Medulla oblongata (tissue), 1 donor: ENCODE measurements at regions not wholly inside any gene's neighbourhood (a gene's known extent, or its start where the extent isn't known, plus 50 kb on each side); places are given as distances from the start of the nearest gene placed in this dataset.

Source experiments
- DNase-seq: peaks from one replicate; pipeline ENCODE4 v3.0.0-alpha.2; 2015; ENCODE audit errors: extremely low spot score

DNA sequence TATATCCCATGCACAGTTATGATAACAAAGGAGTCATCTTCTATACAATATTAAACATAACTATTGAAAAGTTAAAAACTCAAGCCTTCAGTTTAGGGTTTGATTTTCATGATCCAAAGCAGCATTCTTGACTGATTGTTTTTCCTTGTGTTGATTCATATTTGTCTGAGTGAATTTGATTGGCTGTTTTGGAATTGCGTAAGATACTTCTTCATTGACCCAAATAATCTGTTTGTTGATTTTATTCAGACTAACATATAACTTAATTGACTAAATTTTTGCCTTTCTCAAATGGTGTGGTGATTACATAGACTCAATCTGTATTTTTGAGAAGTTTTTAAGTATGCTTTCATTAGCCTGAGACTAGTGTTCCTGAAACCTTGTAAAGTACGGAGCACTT is 305.7 kb upstream of the TNP1 start:
- DNase-seq: no peak

DNA sequence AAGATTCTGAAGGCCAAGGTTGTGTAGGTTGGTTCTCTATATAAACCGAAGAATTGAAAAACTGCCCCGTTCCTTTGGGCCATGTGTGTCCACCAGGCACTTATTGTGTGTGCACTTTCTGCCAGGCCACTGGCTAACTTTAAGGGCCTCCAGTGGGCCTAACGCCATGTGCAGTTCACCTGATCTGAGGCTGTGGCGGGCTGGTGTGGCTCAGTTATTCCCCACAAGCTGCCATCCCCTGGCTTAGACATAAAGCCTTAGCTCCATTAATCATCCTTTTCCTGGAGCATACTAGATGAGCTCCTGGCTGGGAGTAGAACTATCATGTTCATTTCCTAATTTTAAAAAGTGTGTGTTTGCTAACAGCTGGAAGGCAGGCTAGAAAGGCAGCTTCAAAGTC is 304.1 kb upstream of the TNP1 start:
- DNase-seq: no peak

DNA sequence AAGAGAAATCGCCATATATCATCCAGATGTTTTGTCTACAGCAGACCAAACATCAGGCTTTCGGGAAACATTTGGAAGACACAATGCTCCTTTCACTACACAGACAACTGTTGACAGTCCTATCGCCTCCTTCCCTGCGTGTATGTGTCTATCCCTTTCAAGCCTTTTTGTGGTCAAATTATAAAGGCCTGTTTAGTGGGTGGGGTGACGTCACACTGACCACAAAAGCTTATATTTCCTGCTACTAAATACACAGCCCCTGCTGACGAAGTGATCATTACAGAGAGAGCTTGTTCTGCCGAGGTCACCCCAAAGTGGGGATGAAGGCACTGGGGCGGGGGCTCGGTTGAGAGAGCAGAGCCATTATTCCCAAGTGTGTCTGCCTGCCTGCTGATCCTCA is 302.7 kb upstream of the TNP1 start:
- DNase-seq: peak; percentile 87

DNA sequence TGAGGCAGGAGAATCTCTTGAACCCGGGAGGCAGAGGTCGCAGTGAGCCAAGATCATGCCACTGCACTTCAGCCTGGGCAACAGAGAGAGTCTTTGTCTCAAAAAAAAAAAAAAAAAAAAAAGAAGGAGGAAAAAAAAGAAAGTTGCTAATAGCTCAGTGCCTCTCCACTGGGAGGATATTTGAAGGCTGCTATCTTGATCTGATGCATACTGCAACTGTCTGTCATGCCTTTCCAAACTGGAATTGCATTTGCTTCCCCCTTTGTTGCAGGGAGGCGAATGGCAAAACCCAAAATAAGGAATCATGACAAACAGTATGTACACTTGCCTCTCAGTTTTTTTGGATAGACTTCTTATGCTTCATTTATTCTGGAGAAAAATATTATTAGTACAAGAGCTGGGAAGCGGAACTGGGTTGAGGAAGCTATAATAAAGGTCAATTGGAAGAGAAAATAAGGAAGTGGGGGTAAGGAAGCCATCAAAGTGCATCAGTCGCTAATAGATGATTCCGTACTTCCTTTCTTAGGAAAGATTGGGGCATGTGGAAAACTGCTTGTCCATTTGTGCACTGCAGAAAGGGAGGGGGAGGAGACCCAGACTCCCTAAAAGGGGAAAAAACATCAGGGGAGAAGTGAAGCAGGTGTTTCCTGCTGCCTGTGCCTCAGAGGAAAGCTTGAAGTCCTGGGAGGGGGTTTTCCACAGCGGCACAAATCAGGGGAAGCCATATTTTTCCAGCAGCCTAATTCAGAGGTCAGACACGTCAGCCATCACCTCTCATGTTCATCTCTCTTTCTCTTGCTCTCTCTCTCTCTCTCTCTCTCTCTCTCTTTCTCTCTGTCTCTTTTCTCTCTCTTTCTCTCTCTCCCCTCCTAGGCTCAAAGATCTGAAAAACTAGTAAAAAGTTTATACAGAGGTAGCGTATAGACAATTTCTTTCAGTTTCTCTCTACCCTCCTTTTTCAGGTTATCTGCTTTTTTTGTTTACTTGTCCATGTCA is 301.4 kb upstream of the TNP1 start:
- DNase-seq: peak; percentile 31

DNA sequence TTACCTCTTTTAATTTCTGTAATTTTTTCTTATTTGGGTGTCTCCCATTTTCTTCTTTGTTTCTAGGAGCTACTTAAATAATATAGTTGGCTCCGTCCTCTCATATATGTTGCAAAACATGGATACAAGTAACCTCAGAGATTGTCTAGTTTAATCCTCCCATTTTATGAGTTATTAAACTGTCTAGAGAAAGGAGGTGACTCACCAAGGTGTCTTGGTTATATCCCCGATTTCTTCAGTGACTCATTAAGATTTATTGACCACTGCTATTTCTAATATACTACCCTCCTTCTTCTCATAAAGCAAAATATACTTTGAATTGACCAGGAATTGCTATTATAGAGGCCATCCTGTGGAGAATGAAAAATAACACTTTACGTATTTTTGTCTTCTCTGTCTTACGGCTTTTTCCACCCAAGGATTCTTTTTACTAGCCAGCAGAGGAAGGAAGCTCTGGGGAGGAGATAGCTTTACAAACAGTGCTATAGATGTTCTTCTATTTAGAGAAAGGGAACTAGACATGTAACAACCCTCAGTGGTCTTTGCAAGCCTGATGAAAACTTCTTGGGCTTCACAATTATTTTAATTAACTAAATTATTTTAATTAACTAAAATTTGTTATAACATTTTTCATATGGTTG is 300.4 kb upstream of the TNP1 start:
- no peak for DNase-seq

DNA sequence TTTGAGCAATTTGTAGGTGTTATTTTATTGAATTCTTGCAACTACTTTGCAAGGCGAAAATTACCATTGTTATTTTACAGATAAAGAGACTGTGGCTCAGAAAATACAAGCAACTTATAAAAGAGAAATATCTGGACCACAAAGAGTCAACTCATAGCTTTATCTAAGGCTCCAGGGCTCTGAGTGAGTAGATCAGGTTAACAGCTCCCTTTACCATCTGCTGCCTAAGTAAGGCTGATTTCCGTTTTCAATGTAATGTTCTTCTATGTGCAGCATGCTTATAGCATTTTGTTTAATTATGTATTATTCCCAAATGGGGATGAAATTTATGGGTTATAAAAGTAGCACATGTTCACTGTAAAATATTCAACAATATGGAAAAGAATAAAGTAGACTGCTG is 299.1 kb upstream of the TNP1 start:
- DNase-seq: no peak

DNA sequence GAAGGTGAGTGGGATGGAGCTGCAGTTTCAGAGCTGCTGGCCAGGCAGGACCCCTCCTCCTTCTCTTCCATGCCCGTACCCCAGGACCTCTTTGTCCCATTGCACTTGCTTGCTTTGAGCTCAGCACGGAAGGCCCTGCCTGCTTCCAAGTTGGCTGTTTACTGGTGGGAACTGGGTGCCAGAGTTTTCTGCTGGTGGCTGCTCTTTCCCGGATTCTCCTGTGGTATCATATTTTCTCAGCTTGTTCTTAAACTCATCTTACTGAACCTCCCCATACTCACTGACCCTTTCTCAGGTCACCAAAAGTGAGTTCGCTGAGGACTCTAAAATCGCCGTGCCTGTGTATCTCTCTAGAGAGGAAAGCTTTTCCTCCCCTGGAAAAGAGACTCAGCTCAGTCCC is 297.7 kb upstream of the TNP1 start:
- DNase-seq: no peak

DNA sequence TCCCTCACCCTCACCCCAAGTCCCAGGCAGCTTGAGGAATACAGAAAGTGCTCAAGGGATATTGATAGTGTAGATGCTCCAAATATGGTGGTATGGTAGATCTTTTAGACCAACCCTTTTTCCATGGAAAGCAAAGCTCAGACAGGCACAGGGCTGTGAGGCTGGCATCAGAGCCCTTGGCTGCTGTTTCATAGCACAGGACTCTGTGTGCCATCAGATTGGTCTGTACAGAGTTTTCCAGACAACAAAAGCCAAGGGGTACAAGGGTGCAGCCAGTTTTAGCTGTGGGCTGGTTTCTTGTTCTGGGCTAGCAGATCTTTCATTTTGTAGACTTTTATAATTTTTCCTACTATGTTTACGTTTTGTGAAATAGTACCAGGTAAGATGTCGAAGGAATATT is 296.9 kb upstream of the TNP1 start:
- no peak for DNase-seq

DNA sequence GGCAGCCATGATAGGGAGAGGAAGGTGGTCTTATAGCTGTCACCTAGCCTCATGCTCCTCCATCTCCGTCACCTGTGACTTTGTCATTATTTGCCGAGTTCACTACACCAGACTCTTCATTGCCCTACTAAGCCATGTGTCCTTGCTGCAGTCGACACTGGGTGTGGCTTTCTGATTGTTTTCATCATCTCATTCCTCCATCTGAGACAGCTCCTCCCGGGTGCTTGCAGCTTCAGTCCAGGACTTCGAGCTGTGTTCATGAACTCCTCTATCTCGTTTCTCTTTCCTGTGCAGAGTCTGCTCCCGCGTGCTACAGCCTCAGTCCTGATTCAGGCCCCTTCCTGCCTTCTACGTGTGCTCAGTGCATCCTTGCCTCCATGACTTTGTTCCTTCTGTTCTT is 295.1 kb upstream of the TNP1 start:
- no peak for DNase-seq

DNA sequence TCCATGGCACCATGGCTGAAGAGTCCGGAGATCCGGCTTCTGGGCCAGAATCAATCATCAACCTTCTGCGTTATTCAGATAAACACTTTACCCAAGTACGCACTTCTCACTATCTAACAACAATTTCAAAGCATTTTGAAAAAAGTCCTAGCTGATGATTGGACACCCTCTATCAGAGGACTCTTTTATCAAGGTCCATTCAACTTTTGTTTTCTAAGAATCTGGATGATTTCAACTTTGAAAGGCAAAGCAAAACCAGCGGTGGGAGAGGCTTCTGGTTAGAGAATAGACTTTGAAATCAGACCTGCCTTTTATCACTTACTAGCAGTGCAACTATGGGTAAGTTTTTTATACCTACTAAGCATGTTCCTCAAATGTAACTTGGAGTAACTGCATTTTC is 293.6 kb upstream of the TNP1 start:
- DNase-seq: no peak

DNA sequence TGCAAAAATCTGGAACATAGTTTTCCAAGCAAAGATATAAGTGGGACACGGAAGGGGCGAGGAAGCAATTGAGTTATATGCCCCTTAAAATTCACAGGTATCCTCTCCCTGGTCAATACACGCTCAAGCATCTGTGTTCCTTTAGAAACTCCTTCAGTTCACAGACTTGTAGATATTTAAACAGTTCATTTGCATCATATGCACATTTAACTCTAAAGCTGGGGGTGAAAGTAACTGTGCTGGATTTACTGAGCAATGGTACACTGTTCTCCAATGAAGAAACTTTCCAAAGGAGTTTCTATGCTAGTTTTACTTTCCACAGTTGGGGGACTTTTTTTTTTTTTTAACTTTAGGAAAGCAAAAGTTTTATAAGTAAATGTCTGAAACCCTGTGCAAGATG is 293.0 kb upstream of the TNP1 start:
- DNase-seq: no peak

DNA sequence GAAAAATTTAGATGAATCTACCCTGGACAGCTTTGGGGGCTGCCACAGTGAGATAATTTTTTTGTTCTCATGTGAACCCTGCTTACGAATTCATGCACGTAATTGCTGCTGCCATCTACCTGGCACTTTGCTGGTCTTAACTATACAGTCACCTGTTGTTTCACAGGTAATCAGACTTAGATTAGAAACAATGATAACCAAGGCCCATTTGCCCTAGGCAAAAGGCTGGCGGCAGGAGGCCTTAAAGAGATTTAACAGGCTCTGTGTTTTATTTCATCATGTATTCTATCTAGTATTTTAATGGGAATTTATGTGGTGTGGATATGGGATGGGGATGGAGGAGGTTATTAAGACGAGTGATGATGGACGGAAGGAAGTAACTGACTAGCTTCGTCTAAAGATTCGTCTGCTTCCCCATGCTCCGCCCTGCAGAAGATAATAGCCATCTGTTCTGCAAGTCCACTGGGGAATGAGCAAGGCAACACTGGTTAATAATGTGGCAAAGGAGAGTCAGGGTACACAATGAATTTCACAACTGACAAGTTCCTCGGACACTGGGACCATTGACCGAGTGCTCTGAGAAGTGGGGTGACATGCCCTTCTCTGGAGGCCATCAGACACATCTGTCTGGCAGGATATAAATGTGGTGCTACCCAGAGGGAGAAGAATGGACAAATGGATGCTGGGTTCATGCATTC is 291.8 kb upstream of the TNP1 start:
- peak; percentile 72 for DNase-seq

DNA sequence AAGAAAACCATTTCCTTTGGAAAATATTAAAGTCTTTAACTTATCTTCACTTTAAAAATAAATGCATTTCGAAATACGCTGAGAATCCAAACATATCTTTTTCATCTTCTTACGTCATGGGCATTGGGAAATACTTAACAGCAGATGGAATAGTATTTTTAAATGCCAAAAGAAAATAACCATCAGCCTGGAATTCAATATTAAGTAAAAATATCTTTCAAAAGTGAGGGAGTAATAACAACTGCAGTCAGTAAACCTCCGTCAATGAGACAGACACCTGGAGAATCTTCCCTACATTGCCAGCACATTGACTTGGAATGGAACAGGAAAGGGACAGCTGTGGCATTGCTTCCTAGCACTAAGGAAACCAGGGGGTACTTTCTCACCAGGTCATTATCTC is 290.4 kb upstream of the TNP1 start:
- DNase-seq: no peak

DNA sequence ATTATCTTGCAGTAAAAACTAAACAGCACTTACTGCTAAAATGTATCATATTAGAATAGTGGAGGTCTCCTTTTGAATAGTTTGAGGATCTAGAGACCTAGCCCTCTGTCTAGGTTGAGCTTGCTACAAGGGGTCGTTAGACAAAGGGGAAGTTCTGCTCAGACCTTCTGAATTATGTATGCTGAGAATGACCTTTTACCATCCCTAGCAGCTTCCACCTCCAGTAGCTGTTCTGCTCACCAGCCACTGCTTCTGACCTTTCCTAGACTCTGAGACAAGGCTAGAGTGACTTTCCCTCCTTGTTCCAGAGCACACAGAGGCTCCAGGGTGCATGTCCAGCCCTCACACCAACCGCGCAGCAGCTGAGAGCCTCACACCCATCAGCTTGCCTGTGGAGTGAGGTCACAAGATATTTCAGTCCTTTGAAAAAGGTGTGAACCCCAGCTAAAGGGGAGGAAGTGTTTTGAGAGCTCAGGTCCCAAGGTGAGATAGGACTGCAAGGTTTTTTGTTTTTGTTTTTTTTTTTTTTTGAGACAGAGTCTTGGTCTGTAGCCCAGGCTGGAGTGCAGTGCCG is 289.3 kb upstream of the TNP1 start:
- no peak for DNase-seq

DNA sequence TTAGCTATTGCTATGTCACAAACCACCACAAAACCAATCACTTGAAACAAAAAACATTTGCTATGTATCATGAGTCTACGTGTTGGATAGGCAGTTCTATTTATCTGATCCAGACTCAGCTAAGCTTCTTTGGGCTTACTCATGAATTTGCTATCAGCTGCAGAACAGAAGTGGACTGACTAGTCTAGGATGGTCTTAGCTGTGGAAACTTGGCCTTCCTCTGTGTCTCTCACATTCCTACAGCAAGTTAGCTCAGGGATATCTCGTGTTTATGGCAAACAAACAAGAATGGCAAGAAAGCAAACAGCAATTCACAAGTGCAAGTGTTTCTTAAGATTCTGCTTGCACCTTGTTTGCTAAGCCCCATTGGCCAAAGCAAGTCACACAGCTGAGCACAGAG is 288.0 kb upstream of the TNP1 start:
- DNase-seq: no peak

DNA sequence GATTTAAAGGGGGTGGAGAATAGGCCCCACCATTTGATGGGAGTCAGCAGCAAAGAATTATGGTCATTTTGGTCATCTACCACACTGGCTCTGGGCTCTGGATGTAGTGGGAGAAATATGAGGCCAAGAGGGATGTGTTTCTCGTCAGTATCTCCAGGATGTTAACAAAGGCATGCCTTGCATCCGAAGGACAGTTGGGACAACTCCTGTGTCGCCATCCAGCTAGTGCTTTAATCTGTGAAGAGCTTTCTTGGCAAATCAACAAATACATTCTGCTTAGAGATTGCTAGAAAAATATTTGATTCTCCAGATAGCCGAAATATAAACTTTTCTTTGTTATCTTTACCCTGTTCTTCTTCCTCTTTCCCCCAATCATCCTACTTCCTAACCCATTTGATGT is 287.1 kb upstream of the TNP1 start:
- no peak for DNase-seq

DNA sequence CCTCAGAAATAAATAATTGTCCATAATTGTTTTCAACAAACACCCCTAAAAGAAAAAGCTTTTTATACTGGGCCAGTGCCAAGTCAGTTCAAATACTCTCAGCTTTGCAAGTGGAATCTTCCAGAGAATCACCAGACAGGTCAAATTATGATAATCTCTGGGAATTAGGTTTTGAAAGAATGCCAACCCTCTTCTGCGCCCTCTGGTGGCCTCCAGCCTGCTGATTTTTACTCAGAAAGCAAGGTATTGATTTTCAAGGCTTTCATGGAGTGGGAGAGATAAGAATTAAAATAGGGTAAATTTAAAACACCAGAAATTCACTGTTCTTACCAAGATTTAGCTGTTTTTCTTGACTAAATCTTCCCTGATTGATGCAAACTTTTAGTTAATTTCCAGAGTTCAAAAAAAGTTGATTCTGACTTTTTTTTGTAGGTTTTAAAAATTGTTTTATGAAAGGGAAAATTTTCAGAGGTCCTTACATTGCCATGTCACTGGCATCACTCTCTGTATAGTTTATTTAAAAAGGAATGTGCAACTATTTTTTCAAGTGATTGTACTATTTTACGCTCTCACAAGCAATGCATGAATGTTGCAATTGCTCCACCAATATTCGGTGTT is 282.9 kb upstream of the TNP1 start:
- no peak for DNase-seq

DNA sequence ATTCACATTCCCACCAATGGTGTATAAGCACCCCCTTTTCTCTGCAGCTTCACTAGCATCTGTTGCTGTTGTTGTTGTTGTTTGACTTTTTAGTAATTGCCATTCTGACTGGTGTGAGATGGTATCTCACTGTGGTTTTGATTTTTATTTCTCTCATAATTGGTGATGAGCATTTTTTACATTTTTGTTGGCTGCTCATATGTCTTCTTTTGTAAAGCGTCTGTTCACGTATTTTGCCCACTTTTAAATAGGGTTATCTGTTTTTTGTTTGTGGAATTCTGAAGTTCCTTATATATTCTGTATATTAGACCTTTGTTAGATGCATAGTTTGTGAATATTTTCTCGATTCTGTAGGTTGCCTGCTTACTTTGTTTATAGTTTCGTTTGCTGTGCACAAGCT is 278.4 kb upstream of the TNP1 start:
- DNase-seq: no peak

DNA sequence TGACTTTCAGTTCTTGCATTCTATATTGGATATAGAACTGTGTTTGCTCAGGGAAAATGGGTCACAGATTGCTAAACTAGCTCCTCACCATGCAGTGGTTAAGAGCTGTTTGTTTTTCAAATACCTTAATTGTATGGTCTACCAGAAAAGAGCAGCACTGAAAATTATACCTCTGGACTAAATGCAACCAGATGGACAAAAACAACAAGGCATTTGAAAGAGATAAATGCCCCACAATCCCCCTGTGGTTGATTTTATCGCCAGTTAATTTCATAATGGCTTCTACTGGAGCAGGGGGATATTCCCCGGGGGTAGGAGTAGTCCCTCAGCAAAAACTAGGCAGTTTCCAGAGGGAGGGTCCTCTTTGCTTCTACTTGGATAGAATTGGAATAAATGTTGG is 267.9 kb upstream of the TNP1 start:
- DNase-seq: no peak

DNA sequence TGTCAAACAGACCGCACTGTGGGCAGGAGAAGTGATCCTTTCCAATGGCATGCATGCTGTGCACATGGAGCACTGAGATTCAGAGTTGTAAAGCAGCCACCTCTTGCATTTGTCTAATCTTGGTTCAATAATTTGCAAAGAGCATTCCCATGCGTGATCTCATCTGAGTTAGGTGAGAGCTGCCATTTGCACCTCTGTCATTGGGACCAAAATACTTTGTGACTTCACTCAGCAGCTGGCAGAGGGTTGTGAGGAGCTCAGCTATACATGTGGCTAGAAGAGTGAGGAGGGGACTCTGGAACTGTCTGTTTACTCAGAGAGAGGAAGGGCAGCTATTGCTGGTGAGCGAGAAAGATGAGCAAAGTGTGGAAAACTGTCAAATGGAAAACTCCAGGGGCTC is 265.1 kb upstream of the TNP1 start:
- no peak for DNase-seq

DNA sequence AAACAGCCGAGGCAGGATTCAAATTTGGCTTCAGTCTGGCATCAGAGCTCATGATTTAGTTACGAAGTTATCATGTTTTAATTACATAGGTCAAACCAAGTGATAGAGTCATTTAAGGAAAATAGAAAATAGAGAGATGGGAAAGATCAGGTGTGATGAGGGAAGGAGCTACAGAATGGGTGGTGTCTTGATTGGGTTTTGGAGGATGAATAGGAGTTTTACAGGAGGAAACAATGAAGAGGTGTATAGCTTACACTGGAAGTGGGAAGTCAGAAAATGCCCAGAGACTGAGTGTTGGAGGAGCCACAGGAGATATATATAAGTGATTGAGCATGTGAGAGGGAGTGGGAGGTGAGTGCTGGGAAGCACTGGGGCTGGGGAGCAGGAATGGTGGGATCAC is 264.2 kb upstream of the TNP1 start:
- DNase-seq: no peak

DNA sequence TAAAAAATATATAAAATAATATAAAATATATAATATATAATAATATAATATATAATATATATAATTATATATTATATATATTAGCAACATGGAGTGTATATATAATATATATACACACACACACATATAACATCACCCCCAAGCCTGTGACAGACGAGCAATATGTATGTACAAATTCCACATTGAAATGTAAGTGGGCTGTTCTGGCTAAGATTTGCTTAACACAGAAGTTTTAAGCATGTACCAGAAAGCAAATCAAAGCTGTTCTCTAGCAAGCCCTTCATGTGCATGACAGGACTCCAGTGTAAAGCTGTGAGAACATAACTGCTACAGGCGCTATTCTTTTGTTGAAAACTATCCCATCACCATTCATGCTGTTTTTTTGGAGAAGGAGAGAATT is 261.7 kb upstream of the TNP1 start:
- DNase-seq: no peak
